Calu3 (cell line): ENCODE measurements at regions not wholly inside any gene's neighbourhood (a gene's known extent, or its start where the extent isn't known, plus 50 kb on each side); places are given as distances from the start of the nearest gene placed in this dataset.

ENCODE experiments used
- BruUV-seq: library from RNA; stranded (reverse); fragments of 400-500 nt; replicated peaks from 2 replicates; lab custom pipeline; 2021; lab: Mats Ljungman, UMichigan
- CTCF ChIA-PET: fragments of 300-600 bp; sonication (Branson Sonifier 250); formaldehyde crosslinking; loops from one replicate; lab custom pipeline; 2022; ENCODE audit warnings: antibody characterized with exemption; lab: Charles Lee
- DNase-seq: peaks from one replicate; pipeline ENCODE4 v3.0.0; 2022
- H3K27ac Mint-ChIP-seq: one replicate; pipeline ENCODE4 v1.8.0; 2022; ENCODE audit warnings: mixed read lengths; ENCODE audit not compliant: unreplicated experiment
- H3K27me3 Mint-ChIP-seq: one replicate; pipeline ENCODE4 v1.8.0; 2022; ENCODE audit warnings: mixed read lengths; ENCODE audit not compliant: unreplicated experiment
- H3K36me3 Mint-ChIP-seq: one replicate; pipeline ENCODE4 v1.8.0; 2022; ENCODE audit warnings: mild to moderate bottlenecking, moderate library complexity, mixed read lengths; ENCODE audit not compliant: insufficient read depth, unreplicated experiment
- H3K4me1 Mint-ChIP-seq: one replicate; pipeline ENCODE4 v1.8.0; 2022; ENCODE audit warnings: mild to moderate bottlenecking, low read depth, mixed read lengths; ENCODE audit not compliant: unreplicated experiment
- H3K4me3 Mint-ChIP-seq: one replicate; pipeline ENCODE4 v1.8.0; 2022; ENCODE audit warnings: mild to moderate bottlenecking, low read depth, moderate library complexity, mixed read lengths; ENCODE audit not compliant: unreplicated experiment
- H3K9me3 Mint-ChIP-seq: one replicate; pipeline ENCODE4 v1.8.0; 2022; ENCODE audit warnings: low read depth, mixed read lengths; ENCODE audit not compliant: unreplicated experiment
- CTCF ChIP-seq: fragments of 200-600 bp; IDR thresholded peaks from one replicate; pipeline ENCODE4 v1.8.0; 2022; ENCODE audit warnings: antibody characterized with exemption; ENCODE audit not compliant: unreplicated experiment
- intact Hi-C: fragments of 100-400 bp; cut with micrococcal nuclease; formaldehyde crosslinking; loops from one replicate; pipeline ENCODE4 v1.10.0; 2022; ENCODE audit not compliant: unreplicated experiment

DNA sequence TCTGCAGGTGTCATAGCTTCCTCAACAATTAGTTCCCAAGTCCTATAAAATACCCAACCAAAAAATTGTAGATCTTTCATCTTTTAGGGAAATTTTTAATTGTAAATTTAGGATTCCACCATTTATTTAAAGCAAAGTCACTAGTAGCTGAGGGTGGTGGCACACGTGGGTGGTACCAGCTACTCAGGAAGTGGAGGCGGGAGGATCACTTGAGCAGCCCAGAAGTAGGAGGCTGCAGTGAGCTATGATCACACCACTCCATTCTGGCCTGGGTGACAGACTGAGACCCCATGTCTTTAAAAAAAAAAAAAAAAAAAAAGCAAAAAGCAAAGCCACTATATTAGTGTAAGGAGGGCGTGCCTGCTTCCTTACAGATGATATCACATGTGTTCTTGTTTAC lies 60.3 kb upstream of the GREB1L start:
- H3K9me3 Mint-ChIP-seq, result no peaks in the 10 kb centered on the region
- no peak overlapping the region for H3K4me3 Mint-ChIP-seq
- no peaks in the 10 kb centered on the region for H3K36me3 Mint-ChIP-seq
- no peak for TF ChIP-seq CTCF
- CTCF ChIA-PET, result interaction anchor here (0.5 to 0.9 kb wide), 4 partner anchors 70 to 532 kb away, joined by 3 to 6 read pairs (median 4); partner anchors contain the start of genes ROCK1 and SNRPD1
- H3K27ac Mint-ChIP-seq, result no peak overlapping the region
- intact Hi-C loops, result loop anchor here (5.0 kb wide), 1 partner anchor 109 kb away; no protein-coding TSS in a partner anchor
- DNase-seq, result no peak
- peaks cover 11% of the 10 kb centered on the region for H3K4me1 Mint-ChIP-seq
- peaks cover 13% of the 10 kb centered on the region for H3K27me3 Mint-ChIP-seq
- BruUV-seq, result no TSS peak

DNA sequence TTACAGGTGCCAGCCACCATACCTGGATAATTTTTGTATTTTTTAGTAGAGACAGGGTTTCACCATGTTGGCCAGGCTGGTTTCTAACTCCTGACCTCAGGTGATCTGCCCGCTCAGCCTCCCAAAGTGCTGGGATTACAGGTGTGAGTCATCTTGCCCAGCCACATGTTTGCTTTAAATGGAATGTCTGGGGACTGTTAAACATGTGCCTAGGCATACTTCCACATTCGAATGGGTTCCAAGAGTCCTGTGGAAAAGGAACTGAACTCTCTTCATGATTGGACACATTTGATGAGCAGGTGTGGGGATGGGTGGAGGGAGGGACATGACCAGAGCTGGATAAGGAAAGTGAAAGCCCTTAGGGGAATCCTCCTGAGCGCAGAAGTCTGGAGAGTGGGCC lies 58.4 kb upstream of the GREB1L start:
- TF ChIP-seq CTCF, result no peak
- no peak overlapping the region for H3K27ac Mint-ChIP-seq
- H3K4me3 Mint-ChIP-seq, result no peak overlapping the region
- DNase-seq, result peak; percentile 22
- H3K4me1 Mint-ChIP-seq, result peaks cover 11% of the 10 kb centered on the region
- intact Hi-C loops, result loop anchor here (5.0 kb wide), 1 partner anchor 111 kb away; no protein-coding TSS in a partner anchor
- no TSS peak for BruUV-seq
- H3K9me3 Mint-ChIP-seq, result no peaks in the 10 kb centered on the region
- CTCF ChIA-PET, result interaction anchor here (0.6 kb wide), 1 partner anchor 11 kb away, joined by 3 read pairs; no protein-coding TSS in a partner anchor
- no peaks in the 10 kb centered on the region for H3K36me3 Mint-ChIP-seq
- H3K27me3 Mint-ChIP-seq, result peaks cover 4% of the 10 kb centered on the region

GRCh38 chr18:21184396-21184996 lies 57.5 kb upstream of the GREB1L start:
- CTCF ChIA-PET, result no interaction called here
- peaks cover 11% of the 10 kb centered on the region for H3K4me1 Mint-ChIP-seq
- no peaks in the 10 kb centered on the region for H3K9me3 Mint-ChIP-seq
- peak; percentile 40 for DNase-seq
- no TSS peak for BruUV-seq
- TF ChIP-seq CTCF, result no peak
- intact Hi-C loops, result loop anchor here (5.0 kb wide), 1 partner anchor 112 kb away; no protein-coding TSS in a partner anchor
- H3K27ac Mint-ChIP-seq, result no peak overlapping the region
- no peaks in the 10 kb centered on the region for H3K27me3 Mint-ChIP-seq
- H3K4me3 Mint-ChIP-seq, result no peak overlapping the region
- no peaks in the 10 kb centered on the region for H3K36me3 Mint-ChIP-seq

DNA sequence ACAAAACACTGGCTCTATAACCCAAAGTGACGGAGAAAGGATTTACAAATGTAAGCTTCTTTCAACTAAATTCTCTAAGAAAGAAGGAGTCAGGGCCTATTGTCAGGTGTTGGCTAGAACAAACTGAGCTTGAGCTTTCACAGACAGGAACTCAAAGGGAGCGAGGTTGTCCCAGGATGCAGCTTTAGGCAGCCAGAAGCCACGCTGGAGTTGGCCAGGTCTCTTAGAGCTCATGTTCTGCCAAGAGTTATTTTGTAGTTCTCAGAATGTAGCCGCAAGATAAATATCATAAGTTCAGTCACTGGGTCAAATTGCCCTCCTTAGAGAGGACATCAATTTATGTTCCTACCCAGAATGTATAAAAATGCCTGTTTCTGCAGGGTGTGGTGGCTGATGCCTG lies 54.1 kb upstream of the GREB1L start:
- Mint-ChIP-seq H3K27ac (no peak overlapping the region), H3K27me3 (no peaks in the 10 kb centered on the region), H3K4me3 (no peak overlapping the region), H3K36me3 (no peaks in the 10 kb centered on the region), H3K9me3 (no peaks in the 10 kb centered on the region), H3K4me1 (peaks cover 11% of the 10 kb centered on the region)
- DNase-seq, result no peak
- BruUV-seq, result no TSS peak
- intact Hi-C loops, result no loop called here
- TF ChIP-seq CTCF, result no peak
- CTCF ChIA-PET, result interaction anchor here (0.6 kb wide), 1 partner anchor 230 kb away, joined by 3 read pairs; no protein-coding TSS in a partner anchor
